Liver (tissue), 8 donors: ENCODE measurements at regions not wholly inside any gene's neighbourhood (a gene's known extent, or its start where the extent isn't known, plus 50 kb on each side); places are given as distances from the start of the nearest gene placed in this dataset.

Source experiments
- DNase-seq: peaks from one replicate; pipeline ENCODE4 v3.0.0-alpha.2; 2017; ENCODE audit warnings: low spot score
- H3K27ac ChIP-seq, 2 donors: one replicate each; pipeline ENCODE4 v1.7.0; 2013; ENCODE audit warnings: inconsistent platforms in 2 of 2, low read length in 2 of 2, control low read depth in 1 of 2, low read depth in 1 of 2, mild to moderate bottlenecking in 1 of 2
- H3K27me3 ChIP-seq, 4 donors: one replicate each; pipeline versions ENCODE4 v1.6.1 to v1.7.0; 2013; ENCODE audit warnings: low read length in 3 of 4, inconsistent platforms in 1 of 4, mild to moderate bottlenecking in 1 of 4, moderate library complexity in 1 of 4; ENCODE audit not compliant: control insufficient read depth in 4 of 4, insufficient read depth in 4 of 4
- H3K36me3 ChIP-seq, 4 donors: one replicate each; pipeline versions ENCODE4 v1.6.1 to v1.7.0; 2013; ENCODE audit warnings: low read length in 3 of 4, mild to moderate bottlenecking in 3 of 4, low read depth in 1 of 4, moderate library complexity in 1 of 4; ENCODE audit not compliant: control insufficient read depth in 4 of 4, insufficient read depth in 3 of 4
- H3K4me1 ChIP-seq, 4 donors: one replicate each; pipeline versions ENCODE4 v1.6.1 to v1.7.0; 2013; ENCODE audit warnings: low read length in 3 of 4, mild to moderate bottlenecking in 3 of 4, moderate library complexity in 1 of 4; ENCODE audit not compliant: control insufficient read depth in 4 of 4, insufficient read depth in 4 of 4
- H3K4me3 ChIP-seq, 3 donors: one replicate each; pipeline versions ENCODE4 v1.6.1 to v1.7.0; 2013; ENCODE audit warnings: low read length in 3 of 3, control low read depth in 1 of 3, low read depth in 1 of 3, mild to moderate bottlenecking in 1 of 3
- H3K9ac ChIP-seq, 2 donors: one replicate each; pipeline ENCODE4 v1.7.0; 2013; ENCODE audit warnings: low read length in 2 of 2, mild to moderate bottlenecking in 2 of 2, moderate library complexity in 2 of 2, control low read depth in 1 of 2, low read depth in 1 of 2
- H3K9me3 ChIP-seq, 4 donors: one replicate each; pipeline versions ENCODE4 v1.6.1 to v1.7.0; 2013; ENCODE audit warnings: low read length in 3 of 4; ENCODE audit not compliant: control insufficient read depth in 4 of 4
- CTCF ChIP-seq: fragments of 150-350 bp; IDR thresholded peaks from 2 replicates; pipeline ENCODE4 v1.5.1; 2017; ENCODE audit warnings: improper control_type of control experiment, low read depth, low read length; ENCODE audit not compliant: missing input control
- EGR1 ChIP-seq, 2 donors: IDR thresholded peaks; 2 replicates each; pipeline ENCODE4 v1.6.1; 2016 to 2018; ENCODE audit warnings: antibody characterized with exemption in 2 of 2, low read depth in 2 of 2
- FOXA1 ChIP-seq: IDR thresholded peaks from 2 replicates; pipeline ENCODE4 v1.6.1; 2016; ENCODE audit warnings: antibody characterized with exemption
- FOXA2 ChIP-seq: IDR thresholded peaks from 2 replicates; pipeline ENCODE4 v1.6.1; 2016; ENCODE audit warnings: antibody characterized with exemption
- GABPA ChIP-seq, 2 donors: IDR thresholded peaks in 1 of 2; conservative IDR thresholded peaks in 1 of 2; 2 replicates each; pipeline ENCODE4 v1.6.1; 2016; ENCODE audit warnings: antibody characterized with exemption in 2 of 2, mild to moderate bottlenecking in 1 of 2, moderate library complexity in 1 of 2
- HNF4A ChIP-seq, 2 donors: conservative IDR thresholded peaks; 2 replicates each; pipeline ENCODE4 v1.6.1; 2016; ENCODE audit warnings: antibody characterized with exemption in 2 of 2, mild to moderate bottlenecking in 2 of 2
- HNF4G ChIP-seq: IDR thresholded peaks from 2 replicates; pipeline ENCODE4 v1.6.1; 2016; ENCODE audit warnings: antibody characterized with exemption
- MAX ChIP-seq: IDR thresholded peaks from 2 replicates; pipeline ENCODE4 v1.6.1; 2016; ENCODE audit warnings: antibody characterized with exemption
- NR2F2 ChIP-seq: IDR thresholded peaks from 2 replicates; pipeline ENCODE4 v1.6.1; 2016; ENCODE audit warnings: antibody characterized with exemption
- RAD21 ChIP-seq, 2 donors: IDR thresholded peaks; 2 replicates each; pipeline ENCODE4 v1.6.1; 2016; ENCODE audit warnings: antibody characterized with exemption in 2 of 2, mild to moderate bottlenecking in 2 of 2
- RXRA ChIP-seq, 2 donors: IDR thresholded peaks; 2 replicates each; pipeline ENCODE4 v1.6.1; 2017 to 2018; ENCODE audit warnings: antibody characterized with exemption in 2 of 2, mild to moderate bottlenecking in 1 of 2
- SP1 ChIP-seq: IDR thresholded peaks from 2 replicates; pipeline ENCODE4 v1.6.1; 2018; ENCODE audit warnings: antibody characterized with exemption, mild to moderate bottlenecking
- YY1 ChIP-seq: IDR thresholded peaks from 2 replicates; pipeline ENCODE4 v1.6.1; 2016; ENCODE audit warnings: antibody characterized with exemption, mild to moderate bottlenecking
- WGBS: extraction: QIAGEN DNeasy Blood & Tissue Kit; methylation state at CpG from one replicate; pipeline ENCODE4 v1.1.7; 2013; 5-methylcytosine and 5-hydroxymethylcytosine counted together
- TF ChIP-seq, protein P1 (sequence below): IDR thresholded peaks from 2 replicates; pipeline ENCODE4 v1.6.1; 2016; ENCODE audit warnings: antibody characterized with exemption, mild to moderate bottlenecking
- donor health status: healthy.
- donor health status: healthy.
- donor health status: healthy.
- donor health status: healthy.
- donor health status: healthy.

- 56% methylated on average over 4 of the region's 4 CpGs for whole genome bisulfite sequencing
- no peak for DNase-seq
- no peak overlapping the region for H3K27ac ChIP-seq
These were observed 200.6 kb upstream of the HMCN1 start for GRCh38 chr1:185533596-185533995.

DNA sequence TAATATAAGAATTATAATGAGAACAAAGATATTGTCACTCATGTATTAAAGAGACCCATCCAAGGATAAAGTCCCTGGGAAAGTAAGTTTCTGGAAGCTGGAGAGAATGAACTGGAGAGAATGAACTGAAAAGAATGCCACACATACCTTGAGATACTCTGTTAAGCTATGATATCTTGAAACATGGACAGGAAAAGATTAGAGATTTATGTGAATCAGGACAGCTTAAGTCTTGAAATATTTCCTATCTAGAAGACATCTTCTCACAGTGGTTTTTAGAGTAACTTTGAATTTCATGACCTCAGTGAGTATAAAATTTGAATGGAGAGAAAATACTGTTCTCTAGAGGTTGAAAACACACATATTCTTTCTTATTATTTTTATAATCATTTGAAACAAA is 201.3 kb upstream of the HMCN1 start:
- no peaks in the 10 kb centered on the region for H3K36me3 ChIP-seq

More at GRCh38 chr1:185533596-185533995, 200.6 kb upstream of the HMCN1 start:
- Histone ChIP-seq H3K27me3 (peaks cover 0 to 2% (median 0%) of the 10 kb centered on the region in 4 donors), H3K9ac (no peak overlapping the region), H3K36me3 (no peaks in the 10 kb centered on the region), H3K4me1 (peaks cover 3 to 15% (median 11%) of the 10 kb centered on the region in 4 donors), H3K4me3 (no peak overlapping the region), H3K9me3 (no peaks in the 10 kb centered on the region)
- TF ChIP-seq, protein P1, sequence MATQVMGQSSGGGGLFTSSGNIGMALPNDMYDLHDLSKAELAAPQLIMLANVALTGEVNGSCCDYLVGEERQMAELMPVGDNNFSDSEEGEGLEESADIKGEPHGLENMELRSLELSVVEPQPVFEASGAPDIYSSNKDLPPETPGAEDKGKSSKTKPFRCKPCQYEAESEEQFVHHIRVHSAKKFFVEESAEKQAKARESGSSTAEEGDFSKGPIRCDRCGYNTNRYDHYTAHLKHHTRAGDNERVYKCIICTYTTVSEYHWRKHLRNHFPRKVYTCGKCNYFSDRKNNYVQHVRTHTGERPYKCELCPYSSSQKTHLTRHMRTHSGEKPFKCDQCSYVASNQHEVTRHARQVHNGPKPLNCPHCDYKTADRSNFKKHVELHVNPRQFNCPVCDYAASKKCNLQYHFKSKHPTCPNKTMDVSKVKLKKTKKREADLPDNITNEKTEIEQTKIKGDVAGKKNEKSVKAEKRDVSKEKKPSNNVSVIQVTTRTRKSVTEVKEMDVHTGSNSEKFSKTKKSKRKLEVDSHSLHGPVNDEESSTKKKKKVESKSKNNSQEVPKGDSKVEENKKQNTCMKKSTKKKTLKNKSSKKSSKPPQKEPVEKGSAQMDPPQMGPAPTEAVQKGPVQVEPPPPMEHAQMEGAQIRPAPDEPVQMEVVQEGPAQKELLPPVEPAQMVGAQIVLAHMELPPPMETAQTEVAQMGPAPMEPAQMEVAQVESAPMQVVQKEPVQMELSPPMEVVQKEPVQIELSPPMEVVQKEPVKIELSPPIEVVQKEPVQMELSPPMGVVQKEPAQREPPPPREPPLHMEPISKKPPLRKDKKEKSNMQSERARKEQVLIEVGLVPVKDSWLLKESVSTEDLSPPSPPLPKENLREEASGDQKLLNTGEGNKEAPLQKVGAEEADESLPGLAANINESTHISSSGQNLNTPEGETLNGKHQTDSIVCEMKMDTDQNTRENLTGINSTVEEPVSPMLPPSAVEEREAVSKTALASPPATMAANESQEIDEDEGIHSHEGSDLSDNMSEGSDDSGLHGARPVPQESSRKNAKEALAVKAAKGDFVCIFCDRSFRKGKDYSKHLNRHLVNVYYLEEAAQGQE = no peak
- peak; percentile 26 for TF ChIP-seq HNF4G
- peak in 1 of 2 donors; percentile 8 for TF ChIP-seq RXRA (IDR thresholded peaks at IDR 0.05)
- no peak for TF ChIP-seq NR2F2
- no peak for TF ChIP-seq CTCF
- no peak for TF ChIP-seq MAX
- peak; percentile 35 to 63 for TF ChIP-seq HNF4A (conservative IDR thresholded peaks at IDR 0.05)
- TF ChIP-seq SP1 = peak; percentile 54
- no peak for TF ChIP-seq FOXA1
- TF ChIP-seq RAD21 (IDR thresholded peaks at IDR 0.05) = peak; percentile 5 to 56

More for the DNA sequence above, 201.3 kb upstream of the HMCN1 start:
- no peaks in the 10 kb centered on the region for H3K9me3 ChIP-seq
- no peak for DNase-seq
- no peak overlapping the region for H3K9ac ChIP-seq
- peaks cover 0 to 2% (median 0%) of the 10 kb centered on the region in 4 donors for H3K27me3 ChIP-seq
- no peak overlapping the region for H3K27ac ChIP-seq
- TF ChIP-seq FOXA1 = no peak
- no peak for TF ChIP-seq CTCF
- TF ChIP-seq YY1 = no peak
- no peak for TF ChIP-seq RXRA (IDR thresholded peaks at IDR 0.05)
- no peak for TF ChIP-seq NR2F2
- no peak for TF ChIP-seq HNF4G
- TF ChIP-seq EGR1 (IDR thresholded peaks at IDR 0.05; ENCODE audit: low read depth in 2 of 2) = no peak
- no peak for TF ChIP-seq GABPA (IDR thresholded peaks at IDR 0.05 in 1 of 2, conservative IDR thresholded peaks at IDR 0.05 in 1 of 2)
- TF ChIP-seq, protein P1 = no peak
- TF ChIP-seq SP1 = no peak
- TF ChIP-seq FOXA2 = no peak
- peaks cover 3 to 15% (median 11%) of the 10 kb centered on the region in 4 donors for H3K4me1 ChIP-seq
- H3K4me3 ChIP-seq = no peak overlapping the region
